ENCODE measurements at regions not wholly inside any gene's neighbourhood (a gene's known extent, or its start where the extent isn't known, plus 50 kb on each side); places are given as distances from the start of the nearest gene placed in this dataset.

- no peak for TF ChIP-seq CTCF (IDR thresholded peaks at IDR 0.05)
Observed at GRCh38 chr12:59329462-59329861, 266.4 kb upstream of the SLC16A7 start.

- TF ChIP-seq CTCF (IDR thresholded peaks at IDR 0.05), result no peak
Observed at GRCh38 chr12:59322473-59322872, 273.4 kb upstream of the SLC16A7 start.

GRCh38 chr12:59321278-59321677, 274.6 kb upstream of the SLC16A7 start:
- TF ChIP-seq CTCF (IDR thresholded peaks at IDR 0.05), result no peak

GRCh38 chr12:59320112-59320511, 275.7 kb upstream of the SLC16A7 start:
- no peak for TF ChIP-seq CTCF (IDR thresholded peaks at IDR 0.05)

- TF ChIP-seq CTCF (IDR thresholded peaks at IDR 0.05), result no peak
Observed at GRCh38 chr12:59318940-59319339, 276.9 kb upstream of the SLC16A7 start.

GRCh38 chr12:59317598-59317997, 278.2 kb upstream of the SLC16A7 start:
- no peak for TF ChIP-seq CTCF (IDR thresholded peaks at IDR 0.05)

- TF ChIP-seq CTCF (IDR thresholded peaks at IDR 0.05), result no peak
Observed at GRCh38 chr12:59316938-59317337, 278.9 kb upstream of the SLC16A7 start.

GRCh38 chr12:59314209-59314608, 281.6 kb upstream of the SLC16A7 start:
- no peak for TF ChIP-seq CTCF (IDR thresholded peaks at IDR 0.05)
